ENCODE measurements at regions not wholly inside any gene's neighbourhood (a gene's known extent, or its start where the extent isn't known, plus 50 kb on each side); places are given as distances from the start of the nearest gene placed in this dataset.

GRCh38 chr16:79480056-79480455, 120.5 kb downstream of the MAF start:
- TF ChIP-seq POLR2A (IDR thresholded peaks at IDR 0.05) (no peak), CTCF (IDR thresholded peaks at IDR 0.05) (no peak), EP300 (IDR thresholded peaks at IDR 0.05) (no peak)

Data from tibial nerve (tissue), 4 donors.